PC-9 (cell line): ENCODE measurements at regions not wholly inside any gene's neighbourhood (a gene's known extent, or its start where the extent isn't known, plus 50 kb on each side); places are given as distances from the start of the nearest gene placed in this dataset.

Experiments used
- CTCF ChIP-seq: fragments of 200-600 bp; sonication (generic); conservative IDR thresholded peaks from 2 replicates; pipeline ENCODE4 v1.6.1; 2017; ENCODE audit warnings: mixed run types, antibody characterized with exemption, mild to moderate bottlenecking, moderate library complexity
- EZH2 ChIP-seq: fragments of 200-600 bp; sonication (generic); IDR thresholded peaks from 2 replicates; pipeline ENCODE4 v1.8.0; 2017; ENCODE audit warnings: antibody characterized with exemption, low read depth

DNA sequence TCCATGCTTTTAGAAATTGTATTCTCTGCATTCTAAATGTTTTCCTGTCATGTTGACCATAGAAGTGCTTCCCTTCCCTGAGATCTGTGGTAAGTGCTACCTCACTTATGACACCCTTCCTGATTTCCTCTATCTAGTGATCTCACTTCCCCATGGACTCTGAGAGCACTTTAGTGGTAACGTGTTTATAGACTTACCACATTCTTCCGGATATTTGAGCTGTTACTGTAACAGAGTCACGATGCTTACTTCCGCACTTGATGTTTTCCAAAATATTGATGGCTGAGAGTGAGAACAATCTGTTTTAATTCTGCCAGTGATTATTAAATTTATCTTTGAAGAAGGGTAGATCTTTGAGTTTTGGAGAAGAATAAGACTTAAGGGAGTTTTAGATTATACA lies 60.1 kb upstream of the NAMPT start:
- TF ChIP-seq EZH2: no peak
- TF ChIP-seq CTCF: no peak
